Bronchial epithelial cell (primary cell): ENCODE measurements at regions not wholly inside any gene's neighbourhood (a gene's known extent, or its start where the extent isn't known, plus 50 kb on each side); places are given as distances from the start of the nearest gene placed in this dataset.

Experiments
- DNase-seq: peaks from one replicate; pipeline ENCODE4 v3.0.0-alpha.2; 2010; ENCODE audit warnings: low read depth
- FAIRE-seq: peaks from 2 replicates; lab custom pipeline; 2011; peaks lifted over from hg19 to GRCh38; lab: Jason Lieb, UNC
- H3K27me3 ChIP-seq: 2 replicates; pipeline ENCODE4 v1.5.1; 2011; ENCODE audit warnings: low read length; ENCODE audit not compliant: control insufficient read depth, insufficient read depth
- H3K36me3 ChIP-seq: 2 replicates; pipeline ENCODE4 v1.5.1; 2011; ENCODE audit warnings: low read length; ENCODE audit not compliant: control insufficient read depth, insufficient read depth
- H3K4me3 ChIP-seq: 2 replicates; pipeline ENCODE4 v1.5.1; 2011; ENCODE audit warnings: mild to moderate bottlenecking, low read depth, low read length, control low read depth
- TF ChIP-seq, protein P1 (sequence below): IDR thresholded peaks from 2 replicates; pipeline ENCODE4 v1.5.1; 2011; ENCODE audit warnings: mild to moderate bottlenecking, moderate library complexity, low read length, control low read depth, inconsistent platforms; ENCODE audit not compliant: insufficient read depth, severe bottlenecking

DNA sequence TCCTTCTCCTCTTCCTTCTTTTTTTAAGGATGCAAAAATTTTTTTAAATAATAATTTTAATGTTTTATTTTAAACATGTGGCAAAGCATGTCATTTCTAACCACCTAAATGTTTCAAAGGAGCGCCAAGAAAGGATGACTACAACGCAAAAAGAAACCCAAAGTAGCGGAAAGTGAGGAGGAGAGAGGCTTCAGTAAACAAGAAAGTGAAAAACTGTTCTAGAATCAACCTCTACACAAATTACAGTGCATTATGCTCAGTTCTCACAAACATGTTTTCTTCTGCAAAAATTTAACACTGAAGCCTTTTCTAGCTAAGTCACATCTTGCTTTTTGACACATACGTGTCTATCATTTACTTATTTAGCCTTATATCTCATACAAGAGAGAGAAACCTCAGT lies 948.6 kb downstream of the GATA3 start:
- FAIRE-seq, result no peak
- no peaks in the 10 kb centered on the region for H3K36me3 ChIP-seq
- no peak for DNase-seq

GRCh38 chr10:9004736-9005135 lies 950.2 kb downstream of the GATA3 start:
- DNase-seq (no peak), FAIRE-seq (no peak)
- H3K27me3 ChIP-seq, result no peaks in the 10 kb centered on the region
- TF ChIP-seq, protein P1, sequence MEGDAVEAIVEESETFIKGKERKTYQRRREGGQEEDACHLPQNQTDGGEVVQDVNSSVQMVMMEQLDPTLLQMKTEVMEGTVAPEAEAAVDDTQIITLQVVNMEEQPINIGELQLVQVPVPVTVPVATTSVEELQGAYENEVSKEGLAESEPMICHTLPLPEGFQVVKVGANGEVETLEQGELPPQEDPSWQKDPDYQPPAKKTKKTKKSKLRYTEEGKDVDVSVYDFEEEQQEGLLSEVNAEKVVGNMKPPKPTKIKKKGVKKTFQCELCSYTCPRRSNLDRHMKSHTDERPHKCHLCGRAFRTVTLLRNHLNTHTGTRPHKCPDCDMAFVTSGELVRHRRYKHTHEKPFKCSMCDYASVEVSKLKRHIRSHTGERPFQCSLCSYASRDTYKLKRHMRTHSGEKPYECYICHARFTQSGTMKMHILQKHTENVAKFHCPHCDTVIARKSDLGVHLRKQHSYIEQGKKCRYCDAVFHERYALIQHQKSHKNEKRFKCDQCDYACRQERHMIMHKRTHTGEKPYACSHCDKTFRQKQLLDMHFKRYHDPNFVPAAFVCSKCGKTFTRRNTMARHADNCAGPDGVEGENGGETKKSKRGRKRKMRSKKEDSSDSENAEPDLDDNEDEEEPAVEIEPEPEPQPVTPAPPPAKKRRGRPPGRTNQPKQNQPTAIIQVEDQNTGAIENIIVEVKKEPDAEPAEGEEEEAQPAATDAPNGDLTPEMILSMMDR, result no peak
- no peak overlapping the region for H3K4me3 ChIP-seq
- H3K36me3 ChIP-seq, result no peaks in the 10 kb centered on the region

More for the DNA sequence above, 948.6 kb downstream of the GATA3 start:
- TF ChIP-seq, protein P1, result no peak
- no peaks in the 10 kb centered on the region for H3K27me3 ChIP-seq
- H3K4me3 ChIP-seq, result no peak overlapping the region

DNA sequence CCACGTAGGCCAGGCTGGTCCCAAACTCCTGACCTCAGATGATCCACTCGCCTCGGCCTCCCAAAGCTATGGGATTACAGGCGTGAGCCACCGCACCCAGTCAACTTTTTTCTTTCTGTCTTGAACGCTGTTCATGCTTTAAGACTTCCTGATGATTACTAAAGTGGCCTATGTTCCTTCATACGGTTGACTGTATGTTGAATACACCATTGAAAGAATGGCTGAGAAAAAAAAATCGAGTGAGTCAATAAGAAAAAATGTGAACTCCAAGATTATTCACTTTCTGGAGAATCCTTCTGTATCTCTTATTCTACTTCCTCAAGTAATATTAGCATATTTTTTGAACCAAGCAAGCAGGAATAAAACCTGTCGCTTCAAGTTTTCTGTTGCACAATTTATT lies 955.0 kb downstream of the GATA3 start:
- no peak overlapping the region for H3K4me3 ChIP-seq
- H3K36me3 ChIP-seq, result no peaks in the 10 kb centered on the region
- no peaks in the 10 kb centered on the region for H3K27me3 ChIP-seq
- TF ChIP-seq, protein P1, result no peak
- DNase-seq (peak; percentile 15), FAIRE-seq (no peak)

- no peak for DNase-seq
- TF ChIP-seq, protein P1, result no peak
- no peak for FAIRE-seq
These were observed 955.6 kb downstream of the GATA3 start for GRCh38 chr10:9010093-9010492.

DNA sequence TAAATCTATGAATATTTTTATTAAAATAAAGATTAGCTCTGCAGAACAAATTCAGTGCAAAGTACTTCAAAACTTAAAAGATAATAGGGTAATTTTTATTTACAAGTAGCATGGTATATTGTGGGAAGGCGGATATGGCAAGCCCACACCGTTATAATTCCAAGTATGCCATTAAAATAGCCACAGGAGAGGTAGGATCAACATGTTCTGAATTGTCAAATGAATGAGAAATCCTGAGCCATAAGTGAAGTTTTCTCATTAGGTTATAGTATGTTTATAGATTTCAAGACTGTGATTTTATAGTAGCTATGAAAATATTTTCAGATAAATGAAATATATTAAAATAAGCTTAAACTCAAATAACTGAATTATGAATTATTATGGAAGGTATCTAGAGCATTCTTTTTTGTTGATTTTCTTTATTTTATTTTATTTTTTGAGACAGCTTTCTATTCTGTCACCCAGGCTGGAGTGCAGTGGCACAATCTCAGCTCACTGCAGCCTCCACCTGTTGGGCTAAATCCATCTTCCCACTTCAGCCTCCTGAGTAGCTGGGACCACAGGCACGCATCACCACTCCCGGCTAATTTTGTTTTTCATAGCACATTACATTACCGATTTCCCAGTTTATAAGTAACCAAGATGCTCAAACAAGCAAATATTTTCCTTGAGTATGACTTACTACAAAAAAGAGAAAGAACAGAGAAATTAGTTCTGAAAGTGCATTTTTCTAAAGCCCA lies 956.6 kb downstream of the GATA3 start:
- Histone ChIP-seq H3K27me3 (no peaks in the 10 kb centered on the region), H3K4me3 (no peak overlapping the region), H3K36me3 (no peaks in the 10 kb centered on the region)
- FAIRE-seq (no peak), DNase-seq (no peak)
- TF ChIP-seq, protein P1, result no peak

More at GRCh38 chr10:9010093-9010492, 955.6 kb downstream of the GATA3 start:
- Histone ChIP-seq H3K4me3 (no peak overlapping the region), H3K36me3 (no peaks in the 10 kb centered on the region), H3K27me3 (no peaks in the 10 kb centered on the region)

- peak; percentile 55 for DNase-seq
- no peaks in the 10 kb centered on the region for H3K27me3 ChIP-seq
- TF ChIP-seq, protein P1, result no peak
- FAIRE-seq, result no peak
- no peaks in the 10 kb centered on the region for H3K36me3 ChIP-seq
- H3K4me3 ChIP-seq, result no peak overlapping the region
These were observed 957.8 kb downstream of the GATA3 start for GRCh38 chr10:9012312-9012711.
